WTC11 (cell line): ENCODE measurements at regions not wholly inside any gene's neighbourhood (a gene's known extent, or its start where the extent isn't known, plus 50 kb on each side); places are given as distances from the start of the nearest gene placed in this dataset.

Experiments used
- ATAC-seq: fragments of 200-7000 bp; cut with Tn5 transposase; 2 replicates; pipeline ENCODE4 v1.10.0; 2021; ENCODE audit warnings: mild to moderate bottlenecking, moderate library complexity
- CTCF ChIA-PET: fragments of 300-600 bp; sonication (Branson Sonifier 250); formaldehyde crosslinking; loops from one replicate; lab custom pipeline; 2021; ENCODE audit warnings: antibody characterized with exemption; lab: Charles Lee
- POLR2A ChIA-PET: fragments of 350-600 bp; sonication (Branson Sonifier 250); formaldehyde crosslinking; loops from one replicate; lab custom pipeline; 2021; ENCODE audit warnings: antibody characterized with exemption; lab: Charles Lee
- DNase-seq: peaks from one replicate; pipeline ENCODE4 v3.0.0; 2021; ENCODE audit warnings: low spot score
- H3K27ac Mint-ChIP-seq: 2 replicates; pipeline ENCODE4 v1.8.0; 2021; ENCODE audit warnings: mixed read lengths
- H3K27me3 Mint-ChIP-seq: 2 replicates; pipeline ENCODE4 v1.8.0; 2021; ENCODE audit warnings: low read depth, mild to moderate bottlenecking, moderate library complexity, mixed read lengths
- H3K36me3 Mint-ChIP-seq: 2 replicates; pipeline ENCODE4 v1.8.0; 2021; ENCODE audit warnings: mixed read lengths
- H3K4me1 Mint-ChIP-seq: 2 replicates; pipeline ENCODE4 v1.8.0; 2022; ENCODE audit warnings: mixed read lengths
- H3K4me3 Mint-ChIP-seq: 2 replicates; pipeline ENCODE4 v1.8.0; 2021; ENCODE audit warnings: mild to moderate bottlenecking, moderate library complexity, mixed read lengths
- H3K9me3 Mint-ChIP-seq: 2 replicates; pipeline ENCODE4 v1.8.0; 2021; ENCODE audit warnings: mixed read lengths
- CREB1 ChIP-seq: sonication (generic); formaldehyde crosslinking; IDR thresholded peaks from 2 replicates; pipeline ENCODE4 v1.8.0; 2023; ENCODE audit warnings: mild to moderate bottlenecking, missing genetic modification reagents
- CREM ChIP-seq: sonication (generic); formaldehyde crosslinking; IDR thresholded peaks from 2 replicates; pipeline ENCODE4 v1.8.1; 2022; ENCODE audit warnings: mild to moderate bottlenecking, missing genetic modification reagents, moderate library complexity
- GABPB1 ChIP-seq: sonication (generic); formaldehyde crosslinking; IDR thresholded peaks from 2 replicates; pipeline ENCODE4 v1.8.1; 2023; ENCODE audit warnings: mild to moderate bottlenecking, missing genetic modification reagents
- NFE2L1 ChIP-seq: sonication (generic); formaldehyde crosslinking; IDR thresholded peaks from 2 replicates; pipeline ENCODE4 v1.8.1; 2023; ENCODE audit warnings: missing genetic modification reagents
- NFYB ChIP-seq: sonication (generic); formaldehyde crosslinking; conservative IDR thresholded peaks from 2 replicates; pipeline ENCODE4 v1.8.0; 2022; ENCODE audit warnings: low read depth, missing genetic modification reagents
- RELA ChIP-seq: sonication (generic); formaldehyde crosslinking; IDR thresholded peaks from 2 replicates; pipeline ENCODE4 v1.8.1; 2022; ENCODE audit warnings: missing genetic modification reagents, mild to moderate bottlenecking, borderline replicate concordance
- RORB ChIP-seq: fragments of 250-450 bp; sonication (Bioruptor Pico); IDR thresholded peaks from 2 replicates; pipeline ENCODE4 v1.9.0; 2021; ENCODE audit warnings: mild to moderate bottlenecking
- SP1 ChIP-seq: sonication (generic); formaldehyde crosslinking; conservative IDR thresholded peaks from 2 replicates; pipeline ENCODE4 v1.8.1; 2022; ENCODE audit warnings: missing genetic modification reagents
- TCF7 ChIP-seq: sonication (generic); formaldehyde crosslinking; IDR thresholded peaks from 2 replicates; pipeline ENCODE4 v1.8.0; 2022; ENCODE audit warnings: mild to moderate bottlenecking, low read depth, missing genetic modification reagents, moderate library complexity
- TEAD1 ChIP-seq: sonication (generic); formaldehyde crosslinking; IDR thresholded peaks from 2 replicates; pipeline ENCODE4 v1.8.0; 2022; ENCODE audit warnings: mild to moderate bottlenecking, missing genetic modification reagents
- ZNF121 ChIP-seq: sonication (generic); formaldehyde crosslinking; IDR thresholded peaks from 2 replicates; pipeline ENCODE4 v1.8.0; 2023; ENCODE audit warnings: missing genetic modification reagents
- ZNF423 ChIP-seq: fragments of 250-450 bp; sonication (Bioruptor Pico); IDR thresholded peaks from 2 replicates; pipeline ENCODE4 v2.1.2; 2022; ENCODE audit warnings: mild to moderate bottlenecking, moderate library complexity
- TF ChIP-seq, protein P1 (sequence below): fragments of 250-450 bp; sonication (Bioruptor Pico); IDR thresholded peaks from 2 replicates; pipeline ENCODE4 v2.1.2; 2022; ENCODE audit warnings: mild to moderate bottlenecking, moderate library complexity
- TF ChIP-seq, protein P2 (sequence below): sonication (generic); formaldehyde crosslinking; IDR thresholded peaks from 2 replicates; pipeline ENCODE4 v1.8.1; 2022; ENCODE audit warnings: missing genetic modification reagents, borderline replicate concordance
- TF ChIP-seq, protein P3 (sequence below): sonication (generic); formaldehyde crosslinking; IDR thresholded peaks from 2 replicates; pipeline ENCODE4 v1.8.1; 2023; ENCODE audit warnings: mild to moderate bottlenecking, missing genetic modification reagents, borderline replicate concordance
- TF ChIP-seq, protein P4 (sequence below): fragments of 200-600 bp; IDR thresholded peaks from 2 replicates; pipeline ENCODE4 v1.8.0; 2022; ENCODE audit warnings: antibody characterized with exemption
- TF ChIP-seq, protein P5 (sequence below): sonication (generic); formaldehyde crosslinking; IDR thresholded peaks from 2 replicates; pipeline ENCODE4 v1.8.1; 2022; ENCODE audit warnings: low read depth, missing genetic modification reagents, borderline replicate concordance

DNA sequence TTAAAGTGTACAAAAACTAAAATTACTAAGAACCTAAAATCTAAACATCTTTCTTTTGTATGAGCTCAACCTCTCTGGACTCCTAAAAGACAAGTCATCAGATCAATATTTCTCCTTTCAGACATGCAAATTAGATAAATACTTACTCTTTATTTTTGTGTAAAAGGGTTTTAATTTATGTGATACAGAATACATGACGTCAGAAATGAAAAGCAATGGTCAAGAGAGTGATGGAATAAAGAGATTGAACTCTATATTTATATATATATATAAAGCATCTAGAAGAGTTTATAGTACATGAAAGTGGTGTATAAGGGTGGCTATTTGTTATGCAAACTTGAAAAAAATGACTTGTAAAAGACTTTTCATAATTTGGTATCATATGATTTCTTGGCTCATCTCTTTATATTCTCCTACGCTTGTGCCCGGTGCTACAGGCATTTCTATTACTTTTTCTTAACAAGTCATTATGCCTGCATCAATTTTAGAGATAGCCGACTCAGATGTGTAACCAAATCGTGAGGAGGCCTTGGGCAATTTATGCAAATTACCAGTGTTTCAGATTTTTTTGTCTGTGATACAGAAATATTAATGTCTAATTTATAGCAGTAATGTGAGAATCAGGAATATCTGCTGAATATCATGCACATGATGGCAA is 186.0 kb upstream of the OLFM3 start (continued):
- TF ChIP-seq, protein P1, sequence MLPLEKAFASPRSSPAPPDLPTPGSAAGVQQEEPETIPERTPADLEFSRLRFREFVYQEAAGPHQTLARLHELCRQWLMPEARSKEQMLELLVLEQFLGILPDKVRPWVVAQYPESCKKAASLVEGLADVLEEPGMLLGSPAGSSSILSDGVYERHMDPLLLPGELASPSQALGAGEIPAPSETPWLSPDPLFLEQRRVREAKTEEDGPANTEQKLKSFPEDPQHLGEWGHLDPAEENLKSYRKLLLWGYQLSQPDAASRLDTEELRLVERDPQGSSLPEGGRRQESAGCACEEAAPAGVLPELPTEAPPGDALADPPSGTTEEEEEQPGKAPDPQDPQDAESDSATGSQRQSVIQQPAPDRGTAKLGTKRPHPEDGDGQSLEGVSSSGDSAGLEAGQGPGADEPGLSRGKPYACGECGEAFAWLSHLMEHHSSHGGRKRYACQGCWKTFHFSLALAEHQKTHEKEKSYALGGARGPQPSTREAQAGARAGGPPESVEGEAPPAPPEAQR (CRISPR knock-in tag) = no peak
- TF ChIP-seq, protein P2, sequence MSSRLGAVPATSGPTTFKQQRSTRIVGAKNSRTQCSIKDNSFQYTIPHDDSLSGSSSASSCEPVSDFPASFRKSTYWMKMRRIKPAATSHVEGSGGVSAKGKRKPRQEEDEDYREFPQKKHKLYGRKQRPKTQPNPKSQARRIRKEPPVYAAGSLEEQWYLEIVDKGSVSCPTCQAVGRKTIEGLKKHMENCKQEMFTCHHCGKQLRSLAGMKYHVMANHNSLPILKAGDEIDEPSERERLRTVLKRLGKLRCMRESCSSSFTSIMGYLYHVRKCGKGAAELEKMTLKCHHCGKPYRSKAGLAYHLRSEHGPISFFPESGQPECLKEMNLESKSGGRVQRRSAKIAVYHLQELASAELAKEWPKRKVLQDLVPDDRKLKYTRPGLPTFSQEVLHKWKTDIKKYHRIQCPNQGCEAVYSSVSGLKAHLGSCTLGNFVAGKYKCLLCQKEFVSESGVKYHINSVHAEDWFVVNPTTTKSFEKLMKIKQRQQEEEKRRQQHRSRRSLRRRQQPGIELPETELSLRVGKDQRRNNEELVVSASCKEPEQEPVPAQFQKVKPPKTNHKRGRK (CRISPR knock-in tag) = no peak
- TF ChIP-seq NFYB (CRISPR knock-in tag) (no peak), SP1 (CRISPR knock-in tag) (no peak), TCF7 (CRISPR knock-in tag) (no peak), TEAD1 (CRISPR knock-in tag) (no peak), ZNF121 (CRISPR knock-in tag) (no peak)
- TF ChIP-seq, all 79 proteins: peak for 0

DNA sequence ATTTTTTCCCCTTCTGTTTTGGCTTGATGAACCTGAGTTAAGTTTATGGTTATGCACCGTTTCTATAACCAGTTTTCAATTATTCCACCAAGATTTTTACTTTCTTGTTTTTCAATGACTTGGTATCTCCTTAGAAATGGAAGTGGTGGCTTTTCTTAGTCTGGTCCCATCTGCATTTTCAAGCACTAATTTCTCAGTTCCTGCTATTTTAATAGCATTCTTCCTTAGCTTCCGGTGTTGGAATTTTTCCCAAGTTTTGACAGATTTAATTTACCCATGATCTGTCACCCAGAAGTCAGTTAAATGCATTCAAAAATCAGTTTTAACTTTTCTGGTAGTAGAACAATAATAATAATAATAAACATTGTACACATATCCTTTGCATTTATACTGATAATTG is 184.6 kb upstream of the OLFM3 start:
- TF ChIP-seq, protein P3, sequence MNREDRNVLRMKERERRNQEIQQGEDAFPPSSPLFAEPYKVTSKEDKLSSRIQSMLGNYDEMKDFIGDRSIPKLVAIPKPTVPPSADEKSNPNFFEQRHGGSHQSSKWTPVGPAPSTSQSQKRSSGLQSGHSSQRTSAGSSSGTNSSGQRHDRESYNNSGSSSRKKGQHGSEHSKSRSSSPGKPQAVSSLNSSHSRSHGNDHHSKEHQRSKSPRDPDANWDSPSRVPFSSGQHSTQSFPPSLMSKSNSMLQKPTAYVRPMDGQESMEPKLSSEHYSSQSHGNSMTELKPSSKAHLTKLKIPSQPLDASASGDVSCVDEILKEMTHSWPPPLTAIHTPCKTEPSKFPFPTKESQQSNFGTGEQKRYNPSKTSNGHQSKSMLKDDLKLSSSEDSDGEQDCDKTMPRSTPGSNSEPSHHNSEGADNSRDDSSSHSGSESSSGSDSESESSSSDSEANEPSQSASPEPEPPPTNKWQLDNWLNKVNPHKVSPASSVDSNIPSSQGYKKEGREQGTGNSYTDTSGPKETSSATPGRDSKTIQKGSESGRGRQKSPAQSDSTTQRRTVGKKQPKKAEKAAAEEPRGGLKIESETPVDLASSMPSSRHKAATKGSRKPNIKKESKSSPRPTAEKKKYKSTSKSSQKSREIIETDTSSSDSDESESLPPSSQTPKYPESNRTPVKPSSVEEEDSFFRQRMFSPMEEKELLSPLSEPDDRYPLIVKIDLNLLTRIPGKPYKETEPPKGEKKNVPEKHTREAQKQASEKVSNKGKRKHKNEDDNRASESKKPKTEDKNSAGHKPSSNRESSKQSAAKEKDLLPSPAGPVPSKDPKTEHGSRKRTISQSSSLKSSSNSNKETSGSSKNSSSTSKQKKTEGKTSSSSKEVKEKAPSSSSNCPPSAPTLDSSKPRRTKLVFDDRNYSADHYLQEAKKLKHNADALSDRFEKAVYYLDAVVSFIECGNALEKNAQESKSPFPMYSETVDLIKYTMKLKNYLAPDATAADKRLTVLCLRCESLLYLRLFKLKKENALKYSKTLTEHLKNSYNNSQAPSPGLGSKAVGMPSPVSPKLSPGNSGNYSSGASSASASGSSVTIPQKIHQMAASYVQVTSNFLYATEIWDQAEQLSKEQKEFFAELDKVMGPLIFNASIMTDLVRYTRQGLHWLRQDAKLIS (CRISPR knock-in tag) = no peak
- TF ChIP-seq, protein P2 (CRISPR knock-in tag) = no peak
- TF ChIP-seq RELA (CRISPR knock-in tag) (no peak), ZNF423 (CRISPR knock-in tag) (no peak), NFE2L1 (no peak), RORB (no peak), GABPB1 (no peak), CREB1 (CRISPR knock-in tag) (no peak), CREM (CRISPR knock-in tag) (no peak)
- TF ChIP-seq, protein P4, sequence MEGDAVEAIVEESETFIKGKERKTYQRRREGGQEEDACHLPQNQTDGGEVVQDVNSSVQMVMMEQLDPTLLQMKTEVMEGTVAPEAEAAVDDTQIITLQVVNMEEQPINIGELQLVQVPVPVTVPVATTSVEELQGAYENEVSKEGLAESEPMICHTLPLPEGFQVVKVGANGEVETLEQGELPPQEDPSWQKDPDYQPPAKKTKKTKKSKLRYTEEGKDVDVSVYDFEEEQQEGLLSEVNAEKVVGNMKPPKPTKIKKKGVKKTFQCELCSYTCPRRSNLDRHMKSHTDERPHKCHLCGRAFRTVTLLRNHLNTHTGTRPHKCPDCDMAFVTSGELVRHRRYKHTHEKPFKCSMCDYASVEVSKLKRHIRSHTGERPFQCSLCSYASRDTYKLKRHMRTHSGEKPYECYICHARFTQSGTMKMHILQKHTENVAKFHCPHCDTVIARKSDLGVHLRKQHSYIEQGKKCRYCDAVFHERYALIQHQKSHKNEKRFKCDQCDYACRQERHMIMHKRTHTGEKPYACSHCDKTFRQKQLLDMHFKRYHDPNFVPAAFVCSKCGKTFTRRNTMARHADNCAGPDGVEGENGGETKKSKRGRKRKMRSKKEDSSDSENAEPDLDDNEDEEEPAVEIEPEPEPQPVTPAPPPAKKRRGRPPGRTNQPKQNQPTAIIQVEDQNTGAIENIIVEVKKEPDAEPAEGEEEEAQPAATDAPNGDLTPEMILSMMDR = no peak
- TF ChIP-seq, protein P5, sequence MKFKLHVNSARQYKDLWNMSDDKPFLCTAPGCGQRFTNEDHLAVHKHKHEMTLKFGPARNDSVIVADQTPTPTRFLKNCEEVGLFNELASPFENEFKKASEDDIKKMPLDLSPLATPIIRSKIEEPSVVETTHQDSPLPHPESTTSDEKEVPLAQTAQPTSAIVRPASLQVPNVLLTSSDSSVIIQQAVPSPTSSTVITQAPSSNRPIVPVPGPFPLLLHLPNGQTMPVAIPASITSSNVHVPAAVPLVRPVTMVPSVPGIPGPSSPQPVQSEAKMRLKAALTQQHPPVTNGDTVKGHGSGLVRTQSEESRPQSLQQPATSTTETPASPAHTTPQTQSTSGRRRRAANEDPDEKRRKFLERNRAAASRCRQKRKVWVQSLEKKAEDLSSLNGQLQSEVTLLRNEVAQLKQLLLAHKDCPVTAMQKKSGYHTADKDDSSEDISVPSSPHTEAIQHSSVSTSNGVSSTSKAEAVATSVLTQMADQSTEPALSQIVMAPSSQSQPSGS (CRISPR knock-in tag) = no peak
- POLR2A ChIA-PET = no interaction called here
- no peaks in the 10 kb centered on the region for H3K27me3 Mint-ChIP-seq
- no peak overlapping the region for H3K4me3 Mint-ChIP-seq
- no peaks in the 10 kb centered on the region for H3K9me3 Mint-ChIP-seq
- DNase-seq = no peak
- no peaks in the 10 kb centered on the region for H3K4me1 Mint-ChIP-seq
- H3K36me3 Mint-ChIP-seq = no peaks in the 10 kb centered on the region
- CTCF ChIA-PET = interaction anchor here (0.9 kb wide), 1 partner anchor 528 kb away, joined by 3 read pairs; no protein-coding TSS in a partner anchor
- H3K27ac Mint-ChIP-seq = no peak overlapping the region
- ATAC-seq = no peak
